ENCODE measurements at regions not wholly inside any gene's neighbourhood (a gene's known extent, or its start where the extent isn't known, plus 50 kb on each side); places are given as distances from the start of the nearest gene placed in this dataset.

- Histone ChIP-seq H3K4me3 (no peak overlapping the region), H3K9me3 (replicated peaks; ENCODE audit: control insufficient read depth, insufficient read depth, low read depth, low read length) (no peaks in the 10 kb centered on the region), H4K20me1 (replicated peaks; ENCODE audit: control insufficient read depth, insufficient read depth, low read length) (no peaks in the 10 kb centered on the region), H3K36me3 (ENCODE audit: control insufficient read depth, insufficient read depth, low read length) (no peaks in the 10 kb centered on the region), H3K9me1 (ENCODE audit: control insufficient read depth, insufficient read depth, low read length) (no peaks in the 10 kb centered on the region), H3K9ac (ENCODE audit: insufficient read depth in 1 of 2, low read depth in 2 of 2, low read length in 2 of 2) (no peak overlapping the region), H3K27me3 (ENCODE audit: control insufficient read depth in 2 of 2, insufficient read depth in 2 of 2, low read length in 2 of 2) (no peaks in the 10 kb centered on the region), H3K4me2 (ENCODE audit: insufficient read depth, low read length) (no peak overlapping the region), H3K79me2 (ENCODE audit: control insufficient read depth, insufficient read depth, low read length) (no peaks in the 10 kb centered on the region), H3K27ac (ENCODE audit: extremely low read depth, low read depth, low read length) (no peak overlapping the region), H2AFZ (ENCODE audit: low read depth, low read length) (no peak overlapping the region), H3K4me1 (replicated peaks in 1 of 2; ENCODE audit: control insufficient read depth in 2 of 2, insufficient read depth in 2 of 2, low read length in 2 of 2) (no peaks in the 10 kb centered on the region)
- BruUV-seq (replicated peaks): no TSS peak
- in situ Hi-C loops (cut with MboI): no loop called here
- peak; percentile 21; the same call in 1 of the 2 replicates for TF ChIP-seq MAFF (IDR thresholded peaks at IDR 0.05; ENCODE audit: low read length)
- TF ChIP-seq ZNF316 (IDR thresholded peaks at IDR 0.05): peak; percentile 69
- no peak for TF ChIP-seq DIDO1 (tag; IDR thresholded peaks at IDR 0.05; ENCODE audit: low read depth)
- TF ChIP-seq C11orf30 (IDR thresholded peaks at IDR 0.05; ENCODE audit: low read depth): peak; percentile 37; the same call in 1 of the 2 replicates
- DNase-seq (ENCODE audit: extremely low read depth in 1 of 4, low spot score in 3 of 4) (no peak), FAIRE-seq (no peak), ATAC-seq (no peak)
- intact Hi-C loops (cut with micrococcal nuclease): no loop called here
- ChIA-PET POLR2A (no interaction called here), CTCF (ENCODE audit: low intra/inter-chr PET ratio) (no interaction called here)
These were observed 308.9 kb downstream of the DTHD1 start for GRCh38 chr4:36590343-36590742.

- no peak overlapping the region for H3K4me2 ChIP-seq (ENCODE audit: insufficient read depth, low read length)
- TF ChIP-seq MCM2 (IDR thresholded peaks at IDR 0.05; ENCODE audit: low read depth) (no peak), ESRRB (CRISPR knock-in tag; IDR thresholded peaks at IDR 0.05; ENCODE audit: borderline replicate concordance) (no peak)
- no peaks in the 10 kb centered on the region for H3K9me1 ChIP-seq (ENCODE audit: control insufficient read depth, insufficient read depth, low read length)
- H3K27ac ChIP-seq (ENCODE audit: extremely low read depth, low read depth, low read length): no peak overlapping the region
- POLR2A ChIA-PET: interaction anchor here (0.8 kb wide), 1 partner anchor 23 kb away, joined by 3 read pairs; no protein-coding TSS in a partner anchor
- ATAC-seq (no peak), FAIRE-seq (no peak), DNase-seq (ENCODE audit: extremely low read depth in 1 of 4, low spot score in 3 of 4) (no peak)
- CTCF ChIA-PET (ENCODE audit: low intra/inter-chr PET ratio): no interaction called here
- H4K20me1 ChIP-seq (replicated peaks; ENCODE audit: control insufficient read depth, insufficient read depth, low read length): no peaks in the 10 kb centered on the region
- 0% methylated on average over 3 of the region's 3 CpGs for WGBS (ENCODE audit: insufficient coverage, low coverage, missing lambda C conversion rate)
- H2AFZ ChIP-seq (ENCODE audit: low read depth, low read length): no peak overlapping the region
- no TSS peak for BruUV-seq (replicated peaks)
- no peak overlapping the region for H3K4me3 ChIP-seq
- H3K9ac ChIP-seq (ENCODE audit: insufficient read depth in 1 of 2, low read depth in 2 of 2, low read length in 2 of 2): no peak overlapping the region
- intact Hi-C loops (cut with micrococcal nuclease) (no loop called here), in situ Hi-C loops (cut with MboI) (no loop called here)
- H3K27me3 ChIP-seq (ENCODE audit: control insufficient read depth in 2 of 2, insufficient read depth in 2 of 2, low read length in 2 of 2): no peaks in the 10 kb centered on the region
- no peaks in the 10 kb centered on the region; the same call in 1 of the 2 replicates for H3K9me3 ChIP-seq (replicated peaks; ENCODE audit: control insufficient read depth, insufficient read depth, low read depth, low read length)
- H3K36me3 ChIP-seq (ENCODE audit: control insufficient read depth, insufficient read depth, low read length): no peaks in the 10 kb centered on the region
- H3K79me2 ChIP-seq (ENCODE audit: control insufficient read depth, insufficient read depth, low read length): no peaks in the 10 kb centered on the region
- no peaks in the 10 kb centered on the region for H3K4me1 ChIP-seq (replicated peaks in 1 of 2; ENCODE audit: control insufficient read depth in 2 of 2, insufficient read depth in 2 of 2, low read length in 2 of 2)
These were observed 320.6 kb downstream of the DTHD1 start for GRCh38 chr4:36601864-36602495.
